ENCODE measurements at regions not wholly inside any gene's neighbourhood (a gene's known extent, or its start where the extent isn't known, plus 50 kb on each side); places are given as distances from the start of the nearest gene placed in this dataset.

DNA sequence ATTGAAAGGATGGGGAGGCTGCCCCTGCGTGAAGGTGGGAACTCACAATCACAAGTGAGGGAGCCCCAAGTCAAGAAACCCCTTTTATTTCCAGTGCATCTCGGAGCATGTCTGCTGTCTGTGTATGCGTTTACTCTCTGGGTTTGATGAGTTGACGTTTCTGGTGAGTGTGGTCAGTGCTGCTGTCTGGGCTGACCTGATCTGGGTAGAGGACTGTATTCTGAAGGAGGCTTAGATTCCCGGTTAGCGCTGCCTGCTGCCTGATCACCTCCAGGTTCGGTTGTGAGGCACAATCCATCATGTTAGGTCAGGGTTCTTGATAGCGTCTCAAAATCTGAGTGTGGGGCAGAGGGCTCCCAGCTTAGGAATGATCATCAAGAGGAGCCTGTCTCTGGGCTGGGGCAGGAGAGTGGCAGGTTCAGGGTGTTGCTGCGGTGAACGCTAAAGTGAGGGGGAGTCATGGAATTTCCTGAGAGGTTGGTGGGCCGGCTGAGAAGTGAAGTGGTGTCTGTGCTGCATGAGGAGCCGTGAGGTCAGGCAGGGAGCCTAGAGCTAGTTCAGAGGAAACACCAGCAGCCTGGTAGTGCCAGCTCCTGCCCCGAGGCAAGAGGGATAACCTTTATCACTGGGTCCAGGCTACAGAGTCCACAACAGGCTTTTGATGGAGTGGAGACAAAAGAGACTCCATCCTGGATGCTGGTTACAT lies 225.3 kb upstream of the CST7 start:
- TF ChIP-seq TCF7L2 (IDR thresholded peaks at IDR 0.05; ENCODE audit: low read depth, low read length), result no peak
- TF ChIP-seq, protein P1, sequence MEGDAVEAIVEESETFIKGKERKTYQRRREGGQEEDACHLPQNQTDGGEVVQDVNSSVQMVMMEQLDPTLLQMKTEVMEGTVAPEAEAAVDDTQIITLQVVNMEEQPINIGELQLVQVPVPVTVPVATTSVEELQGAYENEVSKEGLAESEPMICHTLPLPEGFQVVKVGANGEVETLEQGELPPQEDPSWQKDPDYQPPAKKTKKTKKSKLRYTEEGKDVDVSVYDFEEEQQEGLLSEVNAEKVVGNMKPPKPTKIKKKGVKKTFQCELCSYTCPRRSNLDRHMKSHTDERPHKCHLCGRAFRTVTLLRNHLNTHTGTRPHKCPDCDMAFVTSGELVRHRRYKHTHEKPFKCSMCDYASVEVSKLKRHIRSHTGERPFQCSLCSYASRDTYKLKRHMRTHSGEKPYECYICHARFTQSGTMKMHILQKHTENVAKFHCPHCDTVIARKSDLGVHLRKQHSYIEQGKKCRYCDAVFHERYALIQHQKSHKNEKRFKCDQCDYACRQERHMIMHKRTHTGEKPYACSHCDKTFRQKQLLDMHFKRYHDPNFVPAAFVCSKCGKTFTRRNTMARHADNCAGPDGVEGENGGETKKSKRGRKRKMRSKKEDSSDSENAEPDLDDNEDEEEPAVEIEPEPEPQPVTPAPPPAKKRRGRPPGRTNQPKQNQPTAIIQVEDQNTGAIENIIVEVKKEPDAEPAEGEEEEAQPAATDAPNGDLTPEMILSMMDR (IDR thresholded peaks at IDR 0.05), result no peak
- no peak for TF ChIP-seq POLR2AphosphoS5 (IDR thresholded peaks at IDR 0.05; ENCODE audit: low read depth, low read length)
- no peak for TF ChIP-seq SIN3A (IDR thresholded peaks at IDR 0.05; ENCODE audit: borderline replicate concordance, insufficient read depth, low read depth, low read length)
- no peak for TF ChIP-seq REST (IDR thresholded peaks at IDR 0.05; ENCODE audit: insufficient read depth in 1 of 2, low read depth in 2 of 2, low read length in 1 of 2)
